GM19438 (cell line): ENCODE measurements at regions not wholly inside any gene's neighbourhood (a gene's known extent, or its start where the extent isn't known, plus 50 kb on each side); places are given as distances from the start of the nearest gene placed in this dataset.

Source experiments
- ATAC-seq: cut with Tn5 transposase; IDR thresholded peaks from one replicate; pipeline ENCODE4 v1.9.1; 2021; ENCODE audit warnings: low read depth; ENCODE audit not compliant: unreplicated experiment

DNA sequence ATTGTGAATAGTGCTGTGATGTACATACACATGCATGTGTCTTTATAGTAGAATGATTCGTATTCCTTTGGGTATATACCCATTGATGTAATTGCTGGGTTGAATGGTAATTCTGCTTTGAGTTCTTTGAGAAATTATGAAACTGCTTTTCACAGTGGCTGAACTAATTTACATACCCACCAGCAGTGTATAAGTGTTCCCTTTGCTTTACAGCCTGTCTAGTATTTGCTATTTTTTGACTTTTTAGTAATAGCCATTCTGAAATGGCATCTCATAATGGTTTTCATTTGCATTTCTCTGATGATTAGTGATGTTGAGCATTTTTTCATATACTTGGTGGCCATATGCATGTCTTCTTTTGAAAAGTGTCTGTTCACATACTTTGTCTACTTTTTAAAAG, 54.5 kb upstream of the FAM78B start:
- no peak for ATAC-seq

DNA sequence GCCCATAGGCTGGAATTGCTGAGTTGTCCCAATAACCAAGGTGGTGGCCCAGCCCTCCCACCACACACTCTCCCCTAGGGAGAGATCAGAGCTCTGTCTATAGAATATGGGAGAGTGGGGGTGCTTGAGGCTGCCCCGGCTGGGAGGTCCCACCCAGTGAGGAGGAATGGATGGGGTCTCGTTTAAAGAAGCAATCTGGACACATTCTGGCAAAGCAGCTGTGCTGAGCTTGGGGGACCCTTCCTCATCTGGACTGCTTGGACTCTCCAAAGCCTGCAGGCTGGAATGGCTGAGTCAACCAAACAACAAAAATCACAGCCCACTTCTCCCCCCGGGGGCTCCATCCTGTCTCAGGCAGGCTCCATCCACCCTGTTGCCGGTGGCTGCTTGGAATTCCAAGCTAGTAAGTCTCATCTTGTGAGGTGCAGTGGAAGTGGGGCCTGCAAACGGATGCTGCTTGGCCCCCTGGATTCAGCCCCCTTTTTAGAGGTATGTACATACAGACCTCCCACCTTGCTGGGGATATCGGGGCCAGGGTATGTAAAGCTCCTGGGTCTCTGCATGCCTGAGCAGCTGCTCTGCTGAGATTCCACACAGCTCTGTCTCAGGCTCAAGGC, 67.1 kb upstream of the FAM78B start:
- ATAC-seq = no peak

DNA sequence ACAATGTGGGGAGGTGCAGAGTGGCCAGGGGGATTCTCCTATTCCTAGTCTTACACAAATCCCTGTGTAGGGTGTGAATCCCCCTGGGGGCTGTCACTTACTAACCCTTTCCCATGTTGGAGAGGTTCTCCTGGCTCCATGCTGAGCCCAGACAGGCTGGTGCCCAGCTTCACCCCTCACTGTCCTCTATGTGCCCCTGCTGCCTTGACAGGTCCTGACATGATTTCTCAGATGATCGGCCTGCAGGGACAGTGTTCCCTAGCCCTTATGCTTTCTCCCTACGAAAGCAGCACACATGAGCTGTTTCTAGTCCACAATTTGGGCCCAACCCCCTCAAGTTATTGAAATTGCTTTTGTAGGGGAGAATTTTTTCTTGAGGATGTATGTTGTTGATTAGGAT, 68.9 kb upstream of the FAM78B start:
- no peak for ATAC-seq

DNA sequence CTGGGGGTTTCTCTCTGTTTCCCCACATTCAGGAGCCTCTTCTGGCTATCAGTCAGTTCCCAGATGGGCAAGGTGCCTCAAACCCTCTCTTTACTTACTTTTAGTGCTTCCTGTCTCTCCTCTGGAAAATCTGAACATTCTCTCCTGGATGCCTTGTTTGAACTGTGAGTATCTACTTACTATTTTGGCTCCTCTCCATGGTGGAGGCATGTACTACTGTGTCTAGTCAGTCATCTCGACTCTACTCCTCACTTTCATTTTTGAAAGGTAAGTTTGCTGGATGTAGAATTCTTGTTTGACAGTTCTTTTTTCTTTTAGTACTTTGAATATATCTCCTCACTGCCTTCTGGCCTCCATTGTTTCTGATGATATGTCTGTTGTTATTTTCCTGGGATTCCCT, 70.9 kb upstream of the FAM78B start:
- no peak for ATAC-seq

DNA sequence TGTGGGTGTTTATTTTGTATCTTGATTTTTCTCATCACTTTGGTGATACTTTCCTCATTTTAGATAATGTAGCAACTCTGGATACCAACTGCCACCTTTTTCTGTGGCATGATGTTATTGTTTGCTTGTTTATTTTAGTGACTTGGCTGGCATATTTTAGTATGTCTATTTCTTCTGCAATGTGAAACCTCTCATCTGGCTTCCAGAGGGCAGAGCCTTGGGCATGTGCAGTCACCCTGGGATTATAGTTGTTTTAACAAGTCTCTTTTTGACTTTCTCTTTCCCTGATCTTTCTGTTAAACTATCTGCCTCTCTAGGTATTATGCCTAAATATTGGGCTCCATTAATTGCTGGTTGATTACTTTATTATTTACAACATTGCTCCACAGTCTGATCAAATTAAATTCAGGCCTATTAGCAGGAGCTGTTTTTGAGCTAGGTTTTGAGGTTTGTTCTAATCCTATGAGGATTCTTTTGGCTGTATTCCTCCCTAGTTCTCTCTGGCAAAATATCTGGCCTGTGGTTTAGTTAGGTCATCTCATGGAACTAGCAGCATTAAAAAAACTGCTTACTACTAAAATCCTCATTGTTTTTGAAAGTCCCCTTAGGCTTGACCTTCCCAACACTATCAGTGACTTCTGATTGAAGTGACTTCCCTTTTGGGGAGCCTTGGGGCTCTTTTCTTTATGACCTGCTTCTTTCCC, 86.4 kb upstream of the FAM78B start:
- no peak for ATAC-seq

DNA sequence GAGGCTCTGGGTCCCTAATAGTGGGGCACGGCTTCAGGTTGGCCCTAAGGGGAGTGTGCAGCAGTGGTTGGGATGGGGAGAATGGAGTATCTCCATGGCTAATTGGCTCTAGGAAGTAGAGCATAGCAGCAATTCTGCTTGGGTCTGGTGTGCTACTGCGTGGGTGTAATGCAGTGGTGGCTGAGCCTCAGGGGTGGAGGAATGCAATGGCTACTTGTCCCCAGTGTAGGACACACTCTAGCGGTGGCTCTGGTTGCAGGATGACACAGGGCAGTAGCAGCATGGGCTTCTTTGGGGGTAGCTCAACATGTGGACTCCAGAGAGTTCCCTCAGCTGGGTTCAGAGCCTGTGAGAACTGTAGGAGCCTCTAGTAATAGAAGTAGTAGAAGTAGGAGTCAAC, 91.2 kb upstream of the FAM78B start:
- ATAC-seq = no peak

DNA sequence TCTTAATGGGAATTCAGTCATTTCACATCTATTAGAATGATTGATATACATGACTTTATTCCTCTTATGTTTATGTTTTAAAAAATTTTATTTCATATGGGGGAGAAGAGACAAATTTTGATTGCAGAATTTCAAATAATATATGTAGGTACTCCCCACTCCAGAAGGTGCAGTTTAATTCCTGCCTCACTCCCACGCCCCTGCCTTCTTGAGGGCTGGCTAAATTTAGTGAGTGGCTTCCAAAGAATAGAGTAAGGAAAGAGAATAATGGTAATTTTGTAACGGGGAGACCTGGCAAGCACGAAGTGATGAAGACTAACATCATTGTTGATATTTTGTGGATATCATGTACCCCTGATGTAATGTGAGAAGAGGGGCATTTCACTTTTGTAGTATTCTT, 94.7 kb upstream of the FAM78B start:
- no peak for ATAC-seq

DNA sequence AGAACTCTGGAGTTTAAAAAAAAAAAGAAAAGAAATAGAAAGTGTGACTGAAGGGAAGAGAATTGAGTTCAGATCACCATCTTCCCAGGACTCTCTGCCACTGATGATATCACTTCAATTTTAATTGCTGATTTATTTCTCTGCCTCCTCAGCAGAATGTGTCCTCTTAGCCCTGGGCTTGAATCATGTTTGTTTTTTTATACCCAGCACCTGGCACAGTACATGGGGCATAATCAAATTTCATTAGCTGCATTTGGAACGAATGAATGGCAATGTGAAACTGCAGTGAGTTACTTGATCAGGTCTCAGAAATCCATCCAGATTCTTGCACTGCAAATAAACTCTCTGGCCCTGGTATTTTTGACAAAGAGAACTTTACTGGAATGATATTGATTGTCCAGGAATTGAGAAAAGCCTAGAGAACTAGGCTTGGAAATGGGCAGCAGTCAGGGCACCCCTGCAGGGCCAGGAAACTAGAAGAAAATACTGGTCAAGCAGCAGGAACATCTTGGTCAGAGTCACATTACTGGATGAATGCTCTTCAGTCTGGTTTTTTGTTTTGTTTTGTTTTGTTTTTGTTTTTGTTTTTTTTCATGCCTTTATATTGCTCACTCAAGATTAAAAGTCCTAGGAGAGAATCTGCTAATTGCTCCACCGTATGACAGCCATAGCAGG, 103.8 kb upstream of the FAM78B start:
- ATAC-seq = no peak

DNA sequence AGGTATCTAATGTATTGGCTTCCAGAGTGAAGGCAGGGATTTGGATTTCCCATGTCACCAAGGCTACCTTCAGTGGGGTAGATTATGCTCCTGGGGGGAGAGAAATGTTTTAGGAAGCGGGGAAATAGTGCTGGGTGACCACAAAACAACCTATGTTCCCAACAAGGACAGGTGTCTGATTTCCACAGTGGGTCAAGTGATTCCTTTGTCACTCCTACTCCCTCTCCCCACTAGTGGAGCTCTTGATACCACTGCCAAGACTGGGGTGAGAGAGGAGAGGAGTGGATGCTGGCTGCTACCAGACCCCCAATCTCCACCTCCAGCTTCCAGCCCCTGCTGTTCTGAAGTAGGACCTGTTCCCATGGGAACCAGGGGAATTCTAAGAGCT, 104.3 kb upstream of the FAM78B start:
- ATAC-seq = no peak

DNA sequence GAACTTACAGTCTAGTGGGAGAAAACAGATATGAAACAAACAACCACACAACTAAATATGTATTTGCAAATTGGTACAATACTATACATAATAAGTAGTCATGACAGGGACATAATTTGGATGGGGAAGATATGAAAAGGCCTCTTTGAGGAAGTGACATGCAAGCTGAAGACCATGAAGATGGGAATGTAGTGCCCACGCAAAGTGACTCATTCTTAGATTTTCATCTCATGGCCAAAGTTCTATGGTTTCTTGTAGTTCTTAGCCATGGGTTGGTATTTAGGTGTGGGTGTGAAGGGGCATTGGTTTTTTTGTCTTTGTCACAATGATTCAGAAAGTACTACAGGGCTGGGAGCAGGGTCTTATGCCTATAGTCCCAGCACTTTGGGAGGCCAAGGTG, 105.4 kb upstream of the FAM78B start:
- no peak for ATAC-seq

DNA sequence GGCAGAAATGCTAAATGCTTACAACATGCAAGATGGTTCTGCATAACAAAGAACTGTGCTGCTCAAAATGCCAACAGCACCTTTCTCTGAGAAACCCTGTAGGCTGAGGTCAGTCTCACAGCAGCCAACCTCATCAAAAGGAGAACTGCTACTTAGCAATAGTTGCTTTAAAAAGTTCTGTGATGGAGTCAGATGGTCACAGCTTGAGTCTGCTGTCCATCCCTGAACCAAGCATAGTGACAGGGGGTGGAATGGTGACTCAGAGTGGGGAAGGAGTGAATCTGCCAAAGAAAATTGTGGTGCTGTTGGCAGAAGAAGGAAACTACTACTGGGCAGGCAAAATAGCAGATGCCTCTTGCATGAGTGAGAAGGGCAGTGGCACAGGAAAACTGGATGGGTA, 106.0 kb upstream of the FAM78B start:
- ATAC-seq = no peak

DNA sequence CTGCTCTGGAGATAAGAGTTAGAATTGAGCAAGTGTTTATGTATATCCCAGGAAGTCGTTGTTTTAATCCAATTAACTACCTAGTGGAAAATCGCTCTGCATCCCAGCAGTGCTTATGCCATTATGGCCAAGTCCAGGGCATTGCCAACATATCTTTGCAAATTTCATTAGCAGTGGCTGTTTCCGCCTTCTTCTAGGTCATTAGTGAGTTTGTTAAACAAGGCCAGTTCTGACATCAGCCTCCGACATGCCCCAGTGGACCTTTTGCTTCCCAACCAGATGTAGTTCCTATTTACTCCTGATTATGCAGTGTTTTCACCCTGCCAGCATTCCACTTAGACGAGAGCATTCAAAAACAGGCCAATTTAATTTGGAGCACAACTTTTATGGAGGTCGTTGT, 106.8 kb upstream of the FAM78B start:
- ATAC-seq = no peak

DNA sequence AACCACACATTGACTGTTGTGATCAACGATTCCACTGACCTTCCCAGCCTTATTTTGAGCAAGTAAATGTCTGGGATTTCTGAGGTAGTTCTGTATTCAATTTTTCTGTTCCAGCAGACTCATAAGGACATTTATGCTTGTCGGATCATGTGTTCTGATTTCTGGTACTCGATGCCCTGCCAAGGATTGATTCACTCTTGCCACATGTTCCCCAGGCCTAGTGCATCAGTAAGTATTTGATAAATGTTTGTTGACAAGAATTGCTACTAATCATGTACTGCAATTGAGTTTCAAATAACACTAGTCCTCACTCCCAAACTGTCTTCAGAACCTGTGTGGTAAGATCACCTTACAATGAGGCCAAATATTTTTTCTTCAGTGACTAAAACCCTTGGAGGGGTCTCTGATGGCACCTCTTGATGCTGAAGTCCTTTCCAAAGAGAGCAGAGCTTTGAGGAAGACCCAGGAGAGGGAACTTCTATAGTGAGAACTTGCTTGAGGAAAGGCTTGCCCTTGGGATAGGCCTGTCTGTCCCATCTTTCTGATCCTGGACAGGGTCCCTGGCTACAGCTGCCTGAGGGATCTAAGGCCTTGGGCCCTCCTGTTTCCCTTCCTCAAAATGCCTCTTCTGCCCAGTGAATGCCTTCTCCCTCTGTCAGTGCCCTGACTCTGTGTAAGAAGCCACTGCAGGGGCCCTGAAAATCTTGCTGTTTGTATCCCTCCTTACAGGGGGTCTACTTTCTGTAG, 115.8 kb upstream of the FAM78B start:
- ATAC-seq = no peak

DNA sequence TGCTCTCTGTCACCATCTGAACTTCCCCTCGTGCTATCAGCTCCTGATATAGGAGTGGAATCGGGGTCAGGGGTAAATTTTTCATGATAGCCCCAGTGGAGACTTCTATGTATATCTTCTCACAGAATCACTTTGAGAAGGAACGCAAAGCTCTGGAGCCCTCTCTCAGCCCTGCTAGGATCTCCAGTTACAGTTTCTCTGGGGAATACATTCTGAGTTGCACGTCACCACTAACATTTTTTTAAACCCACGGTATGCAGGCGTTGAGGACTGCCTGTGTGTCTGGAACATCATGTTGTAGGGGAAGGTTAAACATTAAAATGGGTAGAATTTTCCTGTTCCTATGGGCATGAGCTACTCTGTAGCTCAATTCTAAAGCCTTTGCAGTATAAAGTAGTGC, 116.4 kb upstream of the FAM78B start:
- ATAC-seq = no peak

DNA sequence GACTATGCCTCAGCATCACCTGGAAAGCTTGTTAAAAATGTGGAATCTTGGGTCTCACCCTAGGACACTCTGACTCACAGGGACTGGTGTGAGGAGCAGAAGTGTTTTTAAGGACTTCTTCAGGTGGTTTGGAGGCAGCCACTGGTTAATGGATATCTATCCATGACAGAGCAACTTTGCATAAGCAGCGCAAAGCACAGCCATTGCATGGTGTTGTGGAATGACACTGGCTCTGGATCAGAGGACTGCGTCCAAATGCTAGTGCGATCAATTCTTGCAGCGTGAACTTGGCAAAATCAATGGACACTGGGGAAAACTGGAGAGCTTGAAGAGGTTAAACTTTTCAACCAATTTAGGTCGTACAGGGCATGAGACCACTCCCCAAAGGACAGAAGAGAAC, 116.8 kb upstream of the FAM78B start:
- no peak for ATAC-seq

DNA sequence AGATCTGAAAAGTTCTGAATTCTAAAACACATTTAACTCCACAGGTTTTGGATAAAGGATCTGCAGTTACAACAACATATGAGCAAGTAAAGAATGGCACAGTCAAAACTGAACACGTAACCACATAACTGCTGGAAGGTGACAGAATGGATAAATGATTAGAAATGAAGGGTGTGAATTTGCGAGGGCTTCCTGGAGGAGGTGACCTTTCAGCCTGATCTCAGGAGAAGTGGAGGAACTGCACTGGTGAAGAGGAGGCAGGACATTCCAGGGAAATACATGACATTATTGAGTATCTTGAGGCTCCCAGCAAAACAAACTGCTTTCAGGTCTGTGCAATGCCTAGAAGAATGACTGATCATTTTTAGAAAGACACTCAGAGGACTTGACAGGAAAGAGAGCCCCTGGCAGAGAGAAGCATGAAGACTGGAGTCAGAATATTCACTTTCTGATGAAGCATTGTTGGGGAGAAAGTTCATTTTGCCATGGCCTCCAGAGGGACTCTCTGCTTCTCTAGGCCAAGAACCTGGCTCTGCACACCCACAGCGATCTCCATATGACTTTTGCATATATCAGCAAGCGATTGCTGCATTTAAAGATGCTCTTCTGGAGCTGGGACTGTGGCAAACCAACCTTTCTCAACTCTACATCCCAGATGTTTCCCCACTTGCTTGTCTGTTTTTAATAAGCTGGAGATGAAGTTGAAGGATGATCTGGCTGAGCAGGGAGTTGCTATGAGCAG, 122.7 kb upstream of the FAM78B start:
- no peak for ATAC-seq

DNA sequence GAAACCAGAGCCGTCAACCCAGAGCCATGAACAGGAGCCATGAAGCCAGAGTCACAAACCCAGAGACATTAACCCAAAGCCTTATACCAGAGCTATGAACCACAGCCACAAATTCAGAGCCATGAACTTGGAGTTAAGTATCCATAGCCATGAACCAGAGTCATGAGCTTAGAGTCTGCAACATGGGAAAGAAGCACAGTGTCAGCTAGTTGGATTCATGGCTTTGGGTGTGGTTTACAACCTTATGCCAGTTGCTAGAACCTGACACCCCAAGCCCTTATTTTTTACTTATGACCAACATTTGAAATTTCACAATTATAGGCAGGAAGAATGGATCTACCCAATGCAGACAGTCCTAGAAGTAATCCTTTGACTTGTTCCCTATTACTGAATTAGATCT, 128.9 kb upstream of the FAM78B start:
- no peak for ATAC-seq

DNA sequence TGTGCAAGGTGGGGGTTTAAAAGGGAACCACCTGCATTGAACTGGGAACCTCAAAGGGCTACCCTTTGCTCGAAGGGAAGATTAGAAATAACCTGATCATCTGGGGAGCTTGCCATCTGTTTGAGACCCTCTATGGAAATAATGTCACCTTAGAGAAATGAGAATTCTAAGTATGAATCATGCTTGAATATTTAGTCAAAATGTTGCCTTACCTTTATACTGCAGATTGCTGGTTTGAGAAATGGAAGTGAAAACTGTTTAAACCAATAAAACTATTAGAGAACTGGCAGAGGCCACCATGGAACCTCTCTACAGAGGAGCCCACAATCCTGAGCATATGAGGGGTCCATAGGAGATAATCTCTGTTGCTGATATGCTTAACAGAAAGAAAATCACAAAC, 131.2 kb upstream of the FAM78B start:
- ATAC-seq = no peak

DNA sequence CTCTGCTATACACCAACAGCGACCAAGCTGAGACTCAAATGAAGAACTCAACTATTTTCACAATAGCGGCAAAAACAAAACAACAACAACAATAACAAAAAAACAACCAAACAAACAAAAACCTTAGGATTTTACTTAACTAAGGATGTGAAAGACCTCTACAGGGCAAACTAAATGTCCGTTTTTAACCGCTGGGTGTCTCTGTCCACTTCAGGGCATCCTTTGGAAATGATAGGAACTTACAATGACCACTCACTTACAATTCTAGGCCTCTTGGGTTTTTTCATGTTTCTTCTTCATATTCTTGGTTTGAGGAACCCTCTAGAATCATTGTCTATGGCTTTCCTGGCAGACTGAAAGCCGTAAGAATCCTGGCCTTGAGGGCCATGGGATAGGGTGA, 134.0 kb upstream of the FAM78B start:
- ATAC-seq = no peak

DNA sequence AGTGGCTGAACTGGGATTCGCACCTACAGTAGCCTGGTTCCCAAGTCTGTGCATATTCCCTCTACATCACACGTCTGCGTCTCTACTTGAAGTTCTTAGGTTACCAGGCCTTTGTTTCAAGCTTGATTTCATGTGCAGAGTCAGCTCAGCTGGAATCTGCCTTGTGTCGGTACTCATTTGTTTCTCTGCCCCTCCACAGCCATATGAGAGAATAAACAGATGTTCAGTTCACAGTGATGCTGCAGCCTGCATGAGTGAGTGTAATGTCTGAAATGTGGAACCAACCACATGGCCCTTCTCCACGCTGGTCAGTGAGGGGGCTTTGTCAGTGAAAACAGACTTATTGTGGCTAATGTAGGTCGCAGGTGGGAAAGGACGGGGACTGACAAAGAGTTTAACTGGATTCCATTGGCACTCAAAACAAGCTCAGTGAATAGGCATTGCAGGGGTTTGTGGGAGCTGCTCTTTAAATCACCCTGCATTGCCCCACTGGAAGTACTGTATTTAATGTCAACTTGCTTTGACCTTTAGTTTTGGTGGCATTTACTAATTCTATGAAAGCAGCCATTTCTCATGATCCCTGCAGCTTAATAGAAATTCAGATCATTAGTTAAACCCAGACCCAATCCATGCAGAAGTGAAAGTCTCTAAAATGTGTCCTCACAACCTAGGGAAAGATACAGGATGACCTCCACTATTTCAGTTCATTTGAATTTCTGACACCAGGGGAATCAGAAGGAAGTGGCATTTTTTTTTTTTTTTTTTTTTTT, 136.4 kb upstream of the FAM78B start:
- no peak for ATAC-seq
